Trophoblast cell (in vitro differentiated cells and primary cell): ENCODE measurements at regions not wholly inside any gene's neighbourhood (a gene's known extent, or its start where the extent isn't known, plus 50 kb on each side); places are given as distances from the start of the nearest gene placed in this dataset.
A peak's percentile ranks its signal among the peaks of the same experiment; 100 is the strongest.

ENCODE experiments used
- DNase-seq, 2 donors: peaks; one replicate each; pipeline ENCODE4 v3.0.0-alpha.2; 2016
- H2AFZ ChIP-seq: 2 replicates; pipeline ENCODE4 v1.6.1; 2013; ENCODE audit warnings: low read length, moderate library complexity, mild to moderate bottlenecking; ENCODE audit not compliant: insufficient read depth, poor library complexity
- H2AK5ac ChIP-seq: 2 replicates; pipeline ENCODE4 v1.6.1; 2013; ENCODE audit warnings: mild to moderate bottlenecking, low read length
- H2BK120ac ChIP-seq: 2 replicates; pipeline ENCODE4 v1.6.1; 2013; ENCODE audit warnings: low read length, mild to moderate bottlenecking, moderate library complexity; ENCODE audit not compliant: insufficient read depth, poor library complexity
- H2BK12ac ChIP-seq: 2 replicates; pipeline ENCODE4 v1.6.1; 2013; ENCODE audit warnings: mild to moderate bottlenecking, low read length, moderate library complexity
- H2BK5ac ChIP-seq: 2 replicates; pipeline ENCODE4 v1.6.1; 2013; ENCODE audit warnings: low read length, low read depth, moderate library complexity, mild to moderate bottlenecking; ENCODE audit not compliant: poor library complexity
- H3K14ac ChIP-seq: 2 replicates; pipeline ENCODE4 v1.6.1; 2013; ENCODE audit warnings: mild to moderate bottlenecking, low read length
- H3K18ac ChIP-seq: 2 replicates; pipeline ENCODE4 v1.6.1; 2013; ENCODE audit warnings: mild to moderate bottlenecking, low read length
- H3K23ac ChIP-seq: 2 replicates; pipeline ENCODE4 v1.6.1; 2013; ENCODE audit warnings: low read length
- H3K27ac ChIP-seq: 2 replicates; pipeline ENCODE4 v1.5.1; 2013; ENCODE audit warnings: low read depth, mild to moderate bottlenecking, inconsistent platforms, low read length, moderate library complexity
- H3K27me3 ChIP-seq: 2 replicates; pipeline ENCODE4 v1.6.1; 2013; ENCODE audit warnings: inconsistent platforms, mild to moderate bottlenecking, low read length, moderate library complexity; ENCODE audit not compliant: insufficient read depth
- H3K36me3 ChIP-seq, 2 experiments: 1 replicate in 1 of 2; 2 replicates in 1 of 2; pipeline ENCODE4 v1.6.1; 2013; ENCODE audit warnings: low read length in 2 of 2, mild to moderate bottlenecking in 2 of 2, moderate library complexity in 1 of 2; ENCODE audit not compliant: insufficient read depth in 2 of 2, control insufficient read depth in 1 of 2
- H3K4ac ChIP-seq: 2 replicates; pipeline ENCODE4 v1.6.1; 2013; ENCODE audit warnings: low read depth, mild to moderate bottlenecking, low read length, moderate library complexity
- H3K4me1 ChIP-seq, 2 experiments: 1 replicate in 1 of 2; 2 replicates in 1 of 2; pipeline ENCODE4 v1.6.1; 2013; ENCODE audit warnings: low read length in 2 of 2, mild to moderate bottlenecking in 2 of 2, moderate library complexity in 1 of 2; ENCODE audit not compliant: insufficient read depth in 2 of 2, control insufficient read depth in 1 of 2
- H3K4me2 ChIP-seq: 2 replicates; pipeline ENCODE4 v1.6.1; 2013; ENCODE audit warnings: inconsistent platforms, mild to moderate bottlenecking, low read length, moderate library complexity
- H3K4me3 ChIP-seq: 2 replicates; pipeline ENCODE4 v1.5.1; 2013; ENCODE audit warnings: mild to moderate bottlenecking, low read depth, low read length, inconsistent platforms
- H3K79me1 ChIP-seq: one replicate; pipeline ENCODE4 v1.6.1; 2013; ENCODE audit warnings: low read length
- H3K79me2 ChIP-seq: 2 replicates; pipeline ENCODE4 v1.6.1; 2013; ENCODE audit warnings: low read length, mild to moderate bottlenecking; ENCODE audit not compliant: control insufficient read depth, insufficient read depth, poor library complexity
- H3K9ac ChIP-seq: 2 replicates; pipeline ENCODE4 v1.6.1; 2013; ENCODE audit warnings: mild to moderate bottlenecking, low read length
- H3K9me3 ChIP-seq: 2 replicates; pipeline ENCODE4 v1.6.1; 2013; ENCODE audit warnings: low read depth, mild to moderate bottlenecking, control low read depth, inconsistent platforms, low read length; ENCODE audit not compliant: insufficient read depth
- H4K12ac ChIP-seq: 2 replicates; pipeline ENCODE4 v1.6.1; 2013; ENCODE audit warnings: low read depth, mild to moderate bottlenecking, low read length, moderate library complexity
- H4K8ac ChIP-seq: 2 replicates; pipeline ENCODE4 v1.6.1; 2013; ENCODE audit warnings: low read depth, mild to moderate bottlenecking, low read length, moderate library complexity
- H4K91ac ChIP-seq: one replicate; pipeline ENCODE4 v1.6.1; 2013; ENCODE audit warnings: low read depth, mild to moderate bottlenecking, low read length, moderate library complexity
- WGBS: extraction: QIAGEN DNeasy Blood & Tissue Kit; methylation state at CpG from one replicate; pipeline ENCODE4 v1.1.7; 2013; ENCODE audit warnings: missing lambda C conversion rate; ENCODE audit not compliant: insufficient read length, insufficient coverage; ENCODE audit errors: extremely low coverage; 5-methylcytosine and 5-hydroxymethylcytosine counted together

- Histone ChIP-seq H3K27ac (no peak overlapping the region), H3K4ac (no peak overlapping the region), H3K79me1 (no peaks in the 10 kb centered on the region), H3K4me2 (no peak overlapping the region), H4K12ac (no peak overlapping the region), H3K23ac (no peak overlapping the region), H2BK12ac (no peak overlapping the region), H4K91ac (no peak overlapping the region), H3K27me3 (no peaks in the 10 kb centered on the region), H3K18ac (no peak overlapping the region), H3K9me3 (no peaks in the 10 kb centered on the region), H3K79me2 (no peaks in the 10 kb centered on the region), H2AFZ (no peak overlapping the region), H2AK5ac (no peak overlapping the region), H3K9ac (no peak overlapping the region), H3K4me1 (no peaks in the 10 kb centered on the region), H4K8ac (no peak overlapping the region), H2BK120ac (no peak overlapping the region), H3K36me3 (no peaks in the 10 kb centered on the region), H3K4me3 (no peak overlapping the region), H2BK5ac (no peak overlapping the region), H3K14ac (no peak overlapping the region)
- no CpG with 5 or more reads among the region's 2 CpGs for WGBS
- no peak for DNase-seq
Measured at GRCh38 chr1:87935130-87935529, 606.5 kb downstream of the LMO4 start.

- H4K12ac ChIP-seq, result no peak overlapping the region
- H3K27ac ChIP-seq, result no peak overlapping the region
- no peak overlapping the region for H3K9ac ChIP-seq
- no peak overlapping the region for H3K4me3 ChIP-seq
- H3K4ac ChIP-seq, result no peak overlapping the region
- no peaks in the 10 kb centered on the region for H3K79me1 ChIP-seq
- H3K14ac ChIP-seq, result no peak overlapping the region
- H2BK5ac ChIP-seq, result no peak overlapping the region
- no peak overlapping the region for H4K8ac ChIP-seq
- H3K18ac ChIP-seq, result no peak overlapping the region
- H3K9me3 ChIP-seq, result no peaks in the 10 kb centered on the region
- H2AK5ac ChIP-seq, result no peak overlapping the region
- no peaks in the 10 kb centered on the region for H3K79me2 ChIP-seq
- WGBS, result no CpG with 5 or more reads among the region's 3 CpGs
- no peaks in the 10 kb centered on the region for H3K4me1 ChIP-seq
- H3K27me3 ChIP-seq, result no peaks in the 10 kb centered on the region
- no peak overlapping the region for H2BK12ac ChIP-seq
- no peak overlapping the region for H3K23ac ChIP-seq
- H2AFZ ChIP-seq, result no peak overlapping the region
- no peak for DNase-seq
- no peak overlapping the region for H4K91ac ChIP-seq
- no peak overlapping the region for H3K4me2 ChIP-seq
- no peaks in the 10 kb centered on the region for H3K36me3 ChIP-seq
- no peak overlapping the region for H2BK120ac ChIP-seq
Measured at GRCh38 chr1:87937831-87938395, 609.2 kb downstream of the LMO4 start.

DNA sequence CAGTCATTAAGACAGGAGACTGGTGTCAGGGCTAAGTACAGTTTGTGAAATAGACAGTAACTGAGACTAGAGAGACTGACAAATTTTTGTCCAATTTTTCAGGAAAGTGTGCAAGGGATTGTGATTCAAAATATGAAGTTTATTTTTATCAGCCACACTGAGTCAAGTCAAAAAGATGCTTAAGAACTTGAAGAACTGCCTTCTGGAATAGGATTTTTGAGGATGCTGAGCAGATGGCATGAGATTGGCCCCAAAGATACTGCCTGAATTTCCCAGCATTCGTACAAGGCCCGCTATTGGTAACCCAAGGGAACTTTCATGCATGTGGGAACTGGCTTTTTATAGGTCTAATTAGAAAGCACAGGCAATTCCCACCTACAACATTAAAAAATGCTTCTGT is 610.0 kb downstream of the LMO4 start:
- Histone ChIP-seq H4K8ac (no peak overlapping the region), H2BK5ac (no peak overlapping the region), H3K14ac (no peak overlapping the region), H3K4me2 (no peak overlapping the region), H3K4me3 (no peak overlapping the region), H2AFZ (no peak overlapping the region), H3K9me3 (no peaks in the 10 kb centered on the region), H2BK120ac (no peak overlapping the region), H3K4ac (no peak overlapping the region), H3K23ac (no peak overlapping the region), H3K27ac (no peak overlapping the region), H3K27me3 (no peaks in the 10 kb centered on the region), H3K36me3 (no peaks in the 10 kb centered on the region), H2AK5ac (no peak overlapping the region), H3K79me2 (no peaks in the 10 kb centered on the region), H3K9ac (no peak overlapping the region), H3K18ac (no peak overlapping the region), H2BK12ac (no peak overlapping the region), H4K12ac (no peak overlapping the region), H3K4me1 (no peaks in the 10 kb centered on the region), H4K91ac (no peak overlapping the region), H3K79me1 (no peaks in the 10 kb centered on the region)
- WGBS, result no CpG with 5 or more reads among the region's 2 CpGs
- DNase-seq, result peak in 1 of 2 donors; percentile 51

GRCh38 chr1:87939444-87939843 is 610.8 kb downstream of the LMO4 start:
- no peak overlapping the region for H2BK5ac ChIP-seq
- H3K9ac ChIP-seq, result no peak overlapping the region
- no peak overlapping the region for H4K91ac ChIP-seq
- H2BK12ac ChIP-seq, result no peak overlapping the region
- no peaks in the 10 kb centered on the region for H3K9me3 ChIP-seq
- no peaks in the 10 kb centered on the region for H3K27me3 ChIP-seq
- H3K14ac ChIP-seq, result no peak overlapping the region
- H2BK120ac ChIP-seq, result no peak overlapping the region
- H3K27ac ChIP-seq, result no peak overlapping the region
- H2AFZ ChIP-seq, result no peak overlapping the region
- no peak overlapping the region for H3K23ac ChIP-seq
- no peak overlapping the region for H3K4ac ChIP-seq
- H3K36me3 ChIP-seq, result no peaks in the 10 kb centered on the region
- no peaks in the 10 kb centered on the region for H3K79me2 ChIP-seq
- H4K12ac ChIP-seq, result no peak overlapping the region
- H3K4me2 ChIP-seq, result no peak overlapping the region
- no peak overlapping the region for H4K8ac ChIP-seq
- no CpG with 5 or more reads among the region's 2 CpGs for WGBS
- H3K18ac ChIP-seq, result no peak overlapping the region
- no peak overlapping the region for H3K4me3 ChIP-seq
- H2AK5ac ChIP-seq, result no peak overlapping the region
- DNase-seq, result peak in 1 of 2 donors; percentile 55
- no peaks in the 10 kb centered on the region for H3K4me1 ChIP-seq
- H3K79me1 ChIP-seq, result no peaks in the 10 kb centered on the region
